Heart left ventricle (tissue), 13 donors: ENCODE measurements at regions not wholly inside any gene's neighbourhood (a gene's known extent, or its start where the extent isn't known, plus 50 kb on each side); places are given as distances from the start of the nearest gene placed in this dataset.
"Not testable (repeated sequence)": the region's sequence is repeated elsewhere in the genome, so short reads cannot be mapped to it uniquely, and the experiment has no call there.

Experiments
- POLR2A ChIP-seq, 2 donors: fragments of 450-650 bp; IDR thresholded peaks; one replicate each; pipeline ENCODE4 v1.6.1; 2017; ENCODE audit warnings: antibody characterized with exemption in 2 of 2, mild to moderate bottlenecking in 2 of 2, moderate library complexity in 2 of 2
- TF ChIP-seq, protein P1 (sequence below), 12 donors: fragments of 200-600 bp; sonication (generic) in 4 of 12; IDR thresholded peaks; one replicate each; pipeline versions ENCODE4 v1.5.0 to v1.8.0; 2018 to 2022; ENCODE audit warnings: antibody characterized with exemption in 12 of 12, mild to moderate bottlenecking in 5 of 12
- donor health status: ischemic (EF 13 %, LVEDD 7.1; RV severe dilation, severe dysfunction).
- donor health status: DM: no; HTN: yes; CAD: no.
- donor health status: DM: no; HTN: no; CAD: no.
- donor health status: ischemic (EF 25% LVEDD 6.9; RV normal size, moderate dysfunction).
- donor health status: ischemic (EF 25% LVEDD 5.7; RV mildly dilated, moderate dysfunction).
- donor health status: ischemic (EF 35%, LVEDD 5.7; RV mildly dilated, moderate dysfunction).
- donor health status: nonischemic (EF 11% LVEDD 7.7; RV severe dilation, severe dysfunction).
- donor health status: DM: yes; HTN: yes; CAD: no.
- donor health status: PGD.
- donor health status: ischemic (EF 29% LVEDD 5.4; RV normal size, mild dysfunction).
- donor health status: nonischemic (EF 23%, LVEDD 6.1; RV moderate dilation, normal function).

DNA sequence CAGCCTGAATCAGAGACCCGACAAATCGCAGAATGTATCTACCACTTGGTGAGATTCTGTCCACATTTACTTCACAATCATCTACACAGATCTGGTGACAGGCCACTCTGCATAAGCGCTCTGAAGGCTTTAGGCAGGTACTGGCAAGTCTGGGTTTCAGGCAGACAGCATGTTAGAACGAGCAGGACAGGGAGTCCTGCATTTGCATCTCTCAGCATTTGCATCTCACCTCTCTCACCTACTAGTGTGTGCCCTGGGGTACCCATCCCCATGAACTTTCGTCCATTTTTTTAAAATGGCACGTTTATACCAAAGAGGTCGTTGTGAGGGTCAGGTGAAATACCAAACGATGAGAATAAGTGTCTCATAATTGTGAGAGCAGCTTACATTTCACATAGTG lies 108.2 kb downstream of the SPATA31A1 start:
- TF ChIP-seq, protein P1, sequence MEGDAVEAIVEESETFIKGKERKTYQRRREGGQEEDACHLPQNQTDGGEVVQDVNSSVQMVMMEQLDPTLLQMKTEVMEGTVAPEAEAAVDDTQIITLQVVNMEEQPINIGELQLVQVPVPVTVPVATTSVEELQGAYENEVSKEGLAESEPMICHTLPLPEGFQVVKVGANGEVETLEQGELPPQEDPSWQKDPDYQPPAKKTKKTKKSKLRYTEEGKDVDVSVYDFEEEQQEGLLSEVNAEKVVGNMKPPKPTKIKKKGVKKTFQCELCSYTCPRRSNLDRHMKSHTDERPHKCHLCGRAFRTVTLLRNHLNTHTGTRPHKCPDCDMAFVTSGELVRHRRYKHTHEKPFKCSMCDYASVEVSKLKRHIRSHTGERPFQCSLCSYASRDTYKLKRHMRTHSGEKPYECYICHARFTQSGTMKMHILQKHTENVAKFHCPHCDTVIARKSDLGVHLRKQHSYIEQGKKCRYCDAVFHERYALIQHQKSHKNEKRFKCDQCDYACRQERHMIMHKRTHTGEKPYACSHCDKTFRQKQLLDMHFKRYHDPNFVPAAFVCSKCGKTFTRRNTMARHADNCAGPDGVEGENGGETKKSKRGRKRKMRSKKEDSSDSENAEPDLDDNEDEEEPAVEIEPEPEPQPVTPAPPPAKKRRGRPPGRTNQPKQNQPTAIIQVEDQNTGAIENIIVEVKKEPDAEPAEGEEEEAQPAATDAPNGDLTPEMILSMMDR (IDR thresholded peaks at IDR 0.05), result not testable (repeated sequence)
- not testable (repeated sequence) for TF ChIP-seq POLR2A (IDR thresholded peaks at IDR 0.05)
